ENCODE measurements at regions not wholly inside any gene's neighbourhood (a gene's known extent, or its start where the extent isn't known, plus 50 kb on each side); places are given as distances from the start of the nearest gene placed in this dataset.

DNA sequence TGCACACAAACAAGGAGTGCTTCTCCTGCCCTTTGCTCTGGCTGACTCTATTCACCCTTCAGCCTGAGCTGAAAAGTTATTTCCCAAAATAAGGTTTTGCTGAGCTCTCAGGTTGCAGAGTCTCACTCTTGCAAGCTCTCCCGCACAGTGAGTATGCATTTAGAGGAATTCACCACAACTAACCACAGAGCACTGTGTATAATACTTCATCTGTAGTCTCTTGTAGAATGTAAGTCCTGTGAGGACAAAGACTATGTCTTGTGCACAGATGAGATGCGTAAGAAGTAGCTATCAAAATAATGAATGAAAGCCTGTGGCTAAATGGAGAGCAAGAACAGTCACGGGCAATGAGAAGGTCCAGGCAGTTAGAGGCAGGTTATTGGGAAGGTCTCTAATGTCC is 156.5 kb upstream of the SLCO3A1 start:
- DNase-seq (ENCODE audit: low read depth, low spot score) (no peak), ATAC-seq (no peak)
- H3K79me2 ChIP-seq (ENCODE audit: insufficient read depth, low read length), result no peaks in the 10 kb centered on the region
- no peak overlapping the region for H3K4me2 ChIP-seq (ENCODE audit: low read length)
- no TSS peak for BruUV-seq (replicated peaks)
- POLR2A ChIA-PET, result no interaction called here
- no peak overlapping the region for H2AFZ ChIP-seq (ENCODE audit: low read depth, low read length, poor library complexity, severe bottlenecking)
- H4K20me1 ChIP-seq (ENCODE audit: insufficient read depth), result no peaks in the 10 kb centered on the region
- H3K4me1 ChIP-seq (ENCODE audit: control insufficient read depth in 1 of 2, insufficient read depth in 2 of 2, low read length in 2 of 2), result no peaks in the 10 kb centered on the region
- H3K27ac ChIP-seq (ENCODE audit: low read depth, low read length), result no peak overlapping the region
- H3K36me3 ChIP-seq (ENCODE audit: control insufficient read depth in 1 of 2, insufficient read depth in 2 of 2, low read length in 2 of 2), result no peaks in the 10 kb centered on the region
- H3K9me2 ChIP-seq (ENCODE audit: insufficient read depth), result no peaks in the 10 kb centered on the region
- no peak overlapping the region for H3K9ac ChIP-seq (ENCODE audit: low read length)
- peaks cover 2% of the 10 kb centered on the region; the same call in 1 of the 2 replicates for H3K27me3 ChIP-seq (ENCODE audit: insufficient read depth, low read length)
- RAD21 ChIA-PET (ENCODE audit: low non-redundant PET in 1 of 2, low total read pairs in 2 of 2, uncharacterized antibody in 2 of 2, unreplicated experiment in 2 of 2), result no interaction called here
- no peak overlapping the region for H3K4me3 ChIP-seq (replicated peaks in 1 of 2; ENCODE audit: low read depth in 1 of 2, low read length in 2 of 2)
- intact Hi-C loops (cut with micrococcal nuclease), result no loop called here
- H3K9me3 ChIP-seq (ENCODE audit: control insufficient read depth in 1 of 2, insufficient read depth in 1 of 2, low read depth in 1 of 2, low read length in 2 of 2), result no peaks in the 10 kb centered on the region
- CTCF ChIA-PET, result interaction anchor here (1.0 kb wide), 1 partner anchor 9 kb away, joined by 5 read pairs; no protein-coding TSS in a partner anchor
- TF ChIP-seq POLR2AphosphoS5 (IDR thresholded peaks at IDR 0.05; ENCODE audit: low read depth, low read length) (no peak), ZNF274 (IDR thresholded peaks at IDR 0.05; ENCODE audit: low read depth, low read length) (no peak), CBX3 (IDR thresholded peaks at IDR 0.05; ENCODE audit: low read depth) (no peak), YY1 (IDR thresholded peaks at IDR 0.05; ENCODE audit: extremely low read depth, insufficient replicate concordance, low read depth, low read length) (no peak), EGR1 (IDR thresholded peaks at IDR 0.05; ENCODE audit: low read depth) (no peak), RAD21 (IDR thresholded peaks at IDR 0.05; ENCODE audit: low read depth) (no peak), EZH2 (IDR thresholded peaks at IDR 0.05) (no peak), JUND (IDR thresholded peaks at IDR 0.05) (no peak), SP1 (IDR thresholded peaks at IDR 0.05; ENCODE audit: low read depth) (no peak), ZFX (IDR thresholded peaks at IDR 0.05) (no peak), FOSL1 (IDR thresholded peaks at IDR 0.05; ENCODE audit: low read depth) (no peak), SRF (IDR thresholded peaks at IDR 0.05; ENCODE audit: low read depth) (no peak), EZH2phosphoT487 (IDR thresholded peaks at IDR 0.05; ENCODE audit: borderline replicate concordance) (no peak), ELF1 (IDR thresholded peaks at IDR 0.05; ENCODE audit: borderline replicate concordance, low read depth) (no peak)
- TF ChIP-seq, protein P1, sequence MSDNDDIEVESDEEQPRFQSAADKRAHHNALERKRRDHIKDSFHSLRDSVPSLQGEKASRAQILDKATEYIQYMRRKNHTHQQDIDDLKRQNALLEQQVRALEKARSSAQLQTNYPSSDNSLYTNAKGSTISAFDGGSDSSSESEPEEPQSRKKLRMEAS (IDR thresholded peaks at IDR 0.05), result no peak
- TF ChIP-seq, protein P2, sequence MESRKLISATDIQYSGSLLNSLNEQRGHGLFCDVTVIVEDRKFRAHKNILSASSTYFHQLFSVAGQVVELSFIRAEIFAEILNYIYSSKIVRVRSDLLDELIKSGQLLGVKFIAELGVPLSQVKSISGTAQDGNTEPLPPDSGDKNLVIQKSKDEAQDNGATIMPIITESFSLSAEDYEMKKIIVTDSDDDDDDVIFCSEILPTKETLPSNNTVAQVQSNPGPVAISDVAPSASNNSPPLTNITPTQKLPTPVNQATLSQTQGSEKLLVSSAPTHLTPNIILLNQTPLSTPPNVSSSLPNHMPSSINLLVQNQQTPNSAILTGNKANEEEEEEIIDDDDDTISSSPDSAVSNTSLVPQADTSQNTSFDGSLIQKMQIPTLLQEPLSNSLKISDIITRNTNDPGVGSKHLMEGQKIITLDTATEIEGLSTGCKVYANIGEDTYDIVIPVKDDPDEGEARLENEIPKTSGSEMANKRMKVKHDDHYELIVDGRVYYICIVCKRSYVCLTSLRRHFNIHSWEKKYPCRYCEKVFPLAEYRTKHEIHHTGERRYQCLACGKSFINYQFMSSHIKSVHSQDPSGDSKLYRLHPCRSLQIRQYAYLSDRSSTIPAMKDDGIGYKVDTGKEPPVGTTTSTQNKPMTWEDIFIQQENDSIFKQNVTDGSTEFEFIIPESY (IDR thresholded peaks at IDR 0.05; ENCODE audit: extremely low read depth, insufficient replicate concordance, low read length), result no peak
- TF ChIP-seq, protein P3, sequence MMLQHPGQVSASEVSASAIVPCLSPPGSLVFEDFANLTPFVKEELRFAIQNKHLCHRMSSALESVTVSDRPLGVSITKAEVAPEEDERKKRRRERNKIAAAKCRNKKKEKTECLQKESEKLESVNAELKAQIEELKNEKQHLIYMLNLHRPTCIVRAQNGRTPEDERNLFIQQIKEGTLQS (IDR thresholded peaks at IDR 0.05), result no peak

All from HCT116 (cell line).